Endodermal cell (in vitro differentiated cells): ENCODE measurements at regions not wholly inside any gene's neighbourhood (a gene's known extent, or its start where the extent isn't known, plus 50 kb on each side); places are given as distances from the start of the nearest gene placed in this dataset.

Experiments
- DNase-seq: peaks from one replicate; pipeline ENCODE4 v3.0.0-alpha.2; 2017
- H3K27ac ChIP-seq: 2 replicates; pipeline ENCODE4 v1.5.1; 2013; ENCODE audit warnings: mild to moderate bottlenecking, low read depth, low read length, moderate library complexity
- H3K27me3 ChIP-seq: 2 replicates; pipeline ENCODE4 v1.6.1; 2013; ENCODE audit warnings: mild to moderate bottlenecking, low read length, moderate library complexity; ENCODE audit not compliant: insufficient read depth, control insufficient read depth, poor library complexity, severe bottlenecking
- H3K36me3 ChIP-seq: 2 replicates; pipeline ENCODE4 v1.7.0; 2013; ENCODE audit warnings: mild to moderate bottlenecking, low read length, moderate library complexity; ENCODE audit not compliant: control insufficient read depth, insufficient read depth
- H3K4me1 ChIP-seq: one replicate; pipeline ENCODE4 v1.7.0; 2013; ENCODE audit warnings: low read length; ENCODE audit not compliant: control insufficient read depth, insufficient read depth
- H3K4me3 ChIP-seq: 2 replicates; pipeline ENCODE4 v1.5.1; 2013; ENCODE audit warnings: mild to moderate bottlenecking, low read length, moderate library complexity
- H3K9ac ChIP-seq: 2 replicates; pipeline ENCODE4 v1.6.1; 2013; ENCODE audit warnings: mild to moderate bottlenecking, low read length, moderate library complexity; ENCODE audit not compliant: poor library complexity, severe bottlenecking; ENCODE audit errors: extremely low read depth
- H3K9me3 ChIP-seq: 2 replicates; pipeline ENCODE4 v1.6.1; 2013; ENCODE audit warnings: mild to moderate bottlenecking, low read length, moderate library complexity; ENCODE audit not compliant: control insufficient read depth
- H3K27ac Mint-ChIP-seq: 2 replicates; pipeline ENCODE4 v1.8.0; 2020; ENCODE audit warnings: mixed read lengths
- H3K27me3 Mint-ChIP-seq: 2 replicates; pipeline ENCODE4 v1.8.0; 2021; ENCODE audit warnings: mild to moderate bottlenecking, mixed read lengths; ENCODE audit not compliant: insufficient read depth
- H3K36me3 Mint-ChIP-seq: 2 replicates; pipeline ENCODE4 v1.8.0; 2020; ENCODE audit warnings: low read depth, mixed read lengths
- H3K4me1 Mint-ChIP-seq: 2 replicates; pipeline ENCODE4 v1.8.0; 2020; ENCODE audit warnings: mixed read lengths
- H3K4me3 Mint-ChIP-seq: 2 replicates; pipeline ENCODE4 v1.8.0; 2020; ENCODE audit warnings: mild to moderate bottlenecking, moderate library complexity, mixed read lengths
- H3K9me3 Mint-ChIP-seq: 2 replicates; pipeline ENCODE4 v1.8.0; 2020; ENCODE audit warnings: mild to moderate bottlenecking, mixed read lengths
- CTCF ChIP-seq: fragments of 200-600 bp; sonication (generic); conservative IDR thresholded peaks from 2 replicates; pipeline ENCODE4 v1.5.0; 2021; ENCODE audit warnings: antibody characterized with exemption, mild to moderate bottlenecking
- WGBS, 2 experiments: methylation state at CpG; one replicate each; pipeline versions ENCODE4 v1.1.5 to v1.1.7; 2013; ENCODE audit warnings: missing lambda C conversion rate in 2 of 2, mixed read lengths in 1 of 2; ENCODE audit not compliant: insufficient coverage in 1 of 2, insufficient read length in 1 of 2; 5-methylcytosine and 5-hydroxymethylcytosine counted together

- Mint-ChIP-seq H3K27ac (no peak overlapping the region), H3K4me3 (no peak overlapping the region), H3K4me1 (no peaks in the 10 kb centered on the region), H3K27me3 (no peaks in the 10 kb centered on the region), H3K36me3 (no peaks in the 10 kb centered on the region), H3K9me3 (peaks cover 6% of the 10 kb centered on the region)
- no peaks in the 10 kb centered on the region for H3K4me1 ChIP-seq
- 38 to 65% methylated on average over 3 to 7 of the region's 8 CpGs for WGBS, 2 experiments
- H3K36me3 ChIP-seq: no peaks in the 10 kb centered on the region
- no peak overlapping the region for H3K27ac ChIP-seq
- DNase-seq: peak; percentile 93
- TF ChIP-seq CTCF: peak; percentile 89
- no peak overlapping the region for H3K4me3 ChIP-seq
- H3K9ac ChIP-seq: no peak overlapping the region
- no peaks in the 10 kb centered on the region for H3K9me3 ChIP-seq
- H3K27me3 ChIP-seq: no peaks in the 10 kb centered on the region
Observed at GRCh38 chr12:46071769-46072624, 81.6 kb upstream of the SCAF11 start.

- Mint-ChIP-seq H3K4me1 (no peaks in the 10 kb centered on the region), H3K27me3 (no peaks in the 10 kb centered on the region), H3K27ac (no peak overlapping the region), H3K36me3 (no peaks in the 10 kb centered on the region), H3K4me3 (no peak overlapping the region), H3K9me3 (no peaks in the 10 kb centered on the region)
- DNase-seq: no peak
- no peak overlapping the region for H3K9ac ChIP-seq
- no peaks in the 10 kb centered on the region for H3K9me3 ChIP-seq
- no peak overlapping the region for H3K4me3 ChIP-seq
- WGBS, 2 experiments: 91 to 100% methylated on average over 1 to 5 of the region's 5 CpGs
- no peaks in the 10 kb centered on the region for H3K27me3 ChIP-seq
- TF ChIP-seq CTCF: no peak
- H3K4me1 ChIP-seq: no peaks in the 10 kb centered on the region
- H3K36me3 ChIP-seq: no peaks in the 10 kb centered on the region
- H3K27ac ChIP-seq: no peak overlapping the region
Observed at GRCh38 chr12:46071335-46071734, 81.0 kb upstream of the SCAF11 start.

GRCh38 chr12:46067094-46067493 is 76.7 kb upstream of the SCAF11 start:
- no peak for DNase-seq
- no peak overlapping the region for H3K27ac Mint-ChIP-seq

More at GRCh38 chr12:46067094-46067493, 76.7 kb upstream of the SCAF11 start:
- H3K9me3 Mint-ChIP-seq: no peaks in the 10 kb centered on the region
- Histone ChIP-seq H3K4me1 (no peaks in the 10 kb centered on the region), H3K9me3 (no peaks in the 10 kb centered on the region), H3K4me3 (no peak overlapping the region), H3K27me3 (no peaks in the 10 kb centered on the region), H3K27ac (no peak overlapping the region), H3K9ac (no peak overlapping the region), H3K36me3 (no peaks in the 10 kb centered on the region)
- no peak overlapping the region for H3K4me3 Mint-ChIP-seq
- H3K36me3 Mint-ChIP-seq: no peaks in the 10 kb centered on the region
- no peaks in the 10 kb centered on the region for H3K4me1 Mint-ChIP-seq
- H3K27me3 Mint-ChIP-seq: no peaks in the 10 kb centered on the region
- TF ChIP-seq CTCF: no peak
- WGBS, 2 experiments: 84 to 92% methylated on average over 3 to 9 of the region's 9 CpGs
